Endodermal cell (in vitro differentiated cells): ENCODE measurements at regions not wholly inside any gene's neighbourhood (a gene's known extent, or its start where the extent isn't known, plus 50 kb on each side); places are given as distances from the start of the nearest gene placed in this dataset.

Experiments
- DNase-seq: peaks from one replicate; pipeline ENCODE4 v3.0.0-alpha.2; 2017
- H3K27ac ChIP-seq: 2 replicates; pipeline ENCODE4 v1.5.1; 2013; ENCODE audit warnings: mild to moderate bottlenecking, low read depth, low read length, moderate library complexity
- H3K27me3 ChIP-seq: 2 replicates; pipeline ENCODE4 v1.6.1; 2013; ENCODE audit warnings: mild to moderate bottlenecking, low read length, moderate library complexity; ENCODE audit not compliant: insufficient read depth, control insufficient read depth, poor library complexity, severe bottlenecking
- H3K36me3 ChIP-seq: 2 replicates; pipeline ENCODE4 v1.7.0; 2013; ENCODE audit warnings: mild to moderate bottlenecking, low read length, moderate library complexity; ENCODE audit not compliant: control insufficient read depth, insufficient read depth
- H3K4me1 ChIP-seq: one replicate; pipeline ENCODE4 v1.7.0; 2013; ENCODE audit warnings: low read length; ENCODE audit not compliant: control insufficient read depth, insufficient read depth
- H3K4me3 ChIP-seq: 2 replicates; pipeline ENCODE4 v1.5.1; 2013; ENCODE audit warnings: mild to moderate bottlenecking, low read length, moderate library complexity
- H3K9ac ChIP-seq: 2 replicates; pipeline ENCODE4 v1.6.1; 2013; ENCODE audit warnings: mild to moderate bottlenecking, low read length, moderate library complexity; ENCODE audit not compliant: poor library complexity, severe bottlenecking; ENCODE audit errors: extremely low read depth
- H3K9me3 ChIP-seq: 2 replicates; pipeline ENCODE4 v1.6.1; 2013; ENCODE audit warnings: mild to moderate bottlenecking, low read length, moderate library complexity; ENCODE audit not compliant: control insufficient read depth
- H3K27ac Mint-ChIP-seq: 2 replicates; pipeline ENCODE4 v1.8.0; 2020; ENCODE audit warnings: mixed read lengths
- H3K27me3 Mint-ChIP-seq: 2 replicates; pipeline ENCODE4 v1.8.0; 2021; ENCODE audit warnings: mild to moderate bottlenecking, mixed read lengths; ENCODE audit not compliant: insufficient read depth
- H3K36me3 Mint-ChIP-seq: 2 replicates; pipeline ENCODE4 v1.8.0; 2020; ENCODE audit warnings: low read depth, mixed read lengths
- H3K4me1 Mint-ChIP-seq: 2 replicates; pipeline ENCODE4 v1.8.0; 2020; ENCODE audit warnings: mixed read lengths
- H3K4me3 Mint-ChIP-seq: 2 replicates; pipeline ENCODE4 v1.8.0; 2020; ENCODE audit warnings: mild to moderate bottlenecking, moderate library complexity, mixed read lengths
- H3K9me3 Mint-ChIP-seq: 2 replicates; pipeline ENCODE4 v1.8.0; 2020; ENCODE audit warnings: mild to moderate bottlenecking, mixed read lengths
- CTCF ChIP-seq: fragments of 200-600 bp; sonication (generic); conservative IDR thresholded peaks from 2 replicates; pipeline ENCODE4 v1.5.0; 2021; ENCODE audit warnings: antibody characterized with exemption, mild to moderate bottlenecking
- WGBS, 2 experiments: methylation state at CpG; one replicate each; pipeline versions ENCODE4 v1.1.5 to v1.1.7; 2013; ENCODE audit warnings: missing lambda C conversion rate in 2 of 2, mixed read lengths in 1 of 2; ENCODE audit not compliant: insufficient coverage in 1 of 2, insufficient read length in 1 of 2; 5-methylcytosine and 5-hydroxymethylcytosine counted together

GRCh38 chr4:138935135-138935807 lies 80.3 kb upstream of the NOCT start:
- no peak for TF ChIP-seq CTCF
- H3K27me3 Mint-ChIP-seq, result no peaks in the 10 kb centered on the region
- no peak overlapping the region for H3K27ac Mint-ChIP-seq
- Histone ChIP-seq H3K27me3 (no peaks in the 10 kb centered on the region), H3K9me3 (no peaks in the 10 kb centered on the region), H3K27ac (no peak overlapping the region), H3K4me3 (no peak overlapping the region), H3K36me3 (no peaks in the 10 kb centered on the region), H3K9ac (no peak overlapping the region), H3K4me1 (peaks cover 7% of the 10 kb centered on the region)
- 85% methylated on average over 4 of the region's 4 CpGs; no CpG with 5 or more reads in 1 of the 2 experiments for WGBS, 2 experiments
- no peaks in the 10 kb centered on the region for H3K9me3 Mint-ChIP-seq
- peaks cover 50% of the 10 kb centered on the region for H3K4me1 Mint-ChIP-seq
- no peaks in the 10 kb centered on the region for H3K36me3 Mint-ChIP-seq
- H3K4me3 Mint-ChIP-seq, result no peak overlapping the region
- no peak for DNase-seq

GRCh38 chr4:138927072-138927471 lies 88.5 kb upstream of the NOCT start:
- H3K27me3 Mint-ChIP-seq, result no peaks in the 10 kb centered on the region
- Histone ChIP-seq H3K4me3 (no peak overlapping the region), H3K9ac (no peak overlapping the region), H3K9me3 (no peaks in the 10 kb centered on the region), H3K27me3 (no peaks in the 10 kb centered on the region), H3K4me1 (peaks cover 2% of the 10 kb centered on the region), H3K36me3 (no peaks in the 10 kb centered on the region), H3K27ac (no peak overlapping the region)
- H3K4me1 Mint-ChIP-seq, result peaks cover 19% of the 10 kb centered on the region
- H3K27ac Mint-ChIP-seq, result no peak overlapping the region
- DNase-seq, result no peak
- no peak overlapping the region for H3K4me3 Mint-ChIP-seq
- H3K9me3 Mint-ChIP-seq, result peaks cover 30% of the 10 kb centered on the region
- peaks cover 11% of the 10 kb centered on the region for H3K36me3 Mint-ChIP-seq
- no peak for TF ChIP-seq CTCF

- 83 to 91% methylated on average over 2 to 3 of the region's 3 CpGs for WGBS, 2 experiments
These were observed 90.1 kb upstream of the NOCT start for GRCh38 chr4:138925495-138925894.

More at GRCh38 chr4:138925495-138925894, 90.1 kb upstream of the NOCT start:
- Histone ChIP-seq H3K4me3 (no peak overlapping the region), H3K27ac (no peak overlapping the region), H3K9ac (no peak overlapping the region), H3K9me3 (no peaks in the 10 kb centered on the region), H3K36me3 (no peaks in the 10 kb centered on the region), H3K4me1 (peaks cover 2% of the 10 kb centered on the region), H3K27me3 (no peaks in the 10 kb centered on the region)
- no peaks in the 10 kb centered on the region for H3K27me3 Mint-ChIP-seq
- peak; percentile 2 for DNase-seq
- H3K4me3 Mint-ChIP-seq, result no peak overlapping the region
- H3K27ac Mint-ChIP-seq, result no peak overlapping the region
- TF ChIP-seq CTCF, result no peak
- peaks cover 30% of the 10 kb centered on the region for H3K9me3 Mint-ChIP-seq
- peaks cover 11% of the 10 kb centered on the region for H3K36me3 Mint-ChIP-seq
- H3K4me1 Mint-ChIP-seq, result peaks cover 14% of the 10 kb centered on the region
